MCF 10A (cell line): ENCODE measurements at regions not wholly inside any gene's neighbourhood (a gene's known extent, or its start where the extent isn't known, plus 50 kb on each side); places are given as distances from the start of the nearest gene placed in this dataset.

Source experiments
- BruUV-seq: library from RNA; stranded (reverse); fragments of 400-500 nt; replicated peaks from 2 replicates; lab custom pipeline; 2021; lab: Mats Ljungman, UMichigan
- CTCF ChIA-PET: fragments of 300-600 bp; sonication (Branson Sonifier 250); formaldehyde crosslinking; extraction: SDS; loops from one replicate; lab custom pipeline; 2021; ENCODE audit warnings: antibody characterized with exemption, inconsistent platforms; lab: Yijun Ruan, JAX
- POLR2A ChIA-PET: fragments of 300-600, 350-650 bp; sonication (Branson Sonifier 250); formaldehyde crosslinking; extraction: SDS; loops from one replicate; lab custom pipeline; 2020; ENCODE audit warnings: antibody characterized with exemption, inconsistent platforms; lab: Yijun Ruan, JAX
- DNase-seq: peaks from one replicate; pipeline ENCODE4 v3.0.0-alpha.2; 2018; ENCODE audit not compliant: unreplicated experiment
- H3K27ac Mint-ChIP-seq: one replicate; pipeline ENCODE4 v1.8.0; 2022; ENCODE audit warnings: mild to moderate bottlenecking, low read depth, mixed read lengths; ENCODE audit not compliant: unreplicated experiment
- H3K27me3 Mint-ChIP-seq: one replicate; pipeline ENCODE4 v1.8.0; 2022; ENCODE audit warnings: mixed read lengths; ENCODE audit not compliant: insufficient read depth, unreplicated experiment
- H3K36me3 Mint-ChIP-seq: one replicate; pipeline ENCODE4 v1.8.0; 2022; ENCODE audit warnings: mild to moderate bottlenecking, moderate library complexity, mixed read lengths; ENCODE audit not compliant: insufficient read depth, unreplicated experiment
- H3K4me1 Mint-ChIP-seq: one replicate; pipeline ENCODE4 v1.8.0; 2022; ENCODE audit warnings: mixed read lengths; ENCODE audit not compliant: insufficient read depth, unreplicated experiment
- H3K4me3 Mint-ChIP-seq: one replicate; pipeline ENCODE4 v1.8.0; 2022; ENCODE audit warnings: mild to moderate bottlenecking, moderate library complexity, mixed read lengths; ENCODE audit not compliant: unreplicated experiment
- H3K9me3 Mint-ChIP-seq: one replicate; pipeline ENCODE4 v1.8.0; 2022; ENCODE audit warnings: mixed read lengths; ENCODE audit not compliant: unreplicated experiment
- intact Hi-C: fragments of 100-400 bp; cut with micrococcal nuclease; formaldehyde crosslinking; loops from 2 replicates; pipeline ENCODE4 v1.14.1; 2022
- TF ChIP-seq, protein P1 (sequence below): fragments of 200-600 bp; IDR thresholded peaks from one replicate; pipeline ENCODE4 v1.8.0; 2022; ENCODE audit warnings: antibody characterized with exemption, mild to moderate bottlenecking; ENCODE audit not compliant: unreplicated experiment

DNA sequence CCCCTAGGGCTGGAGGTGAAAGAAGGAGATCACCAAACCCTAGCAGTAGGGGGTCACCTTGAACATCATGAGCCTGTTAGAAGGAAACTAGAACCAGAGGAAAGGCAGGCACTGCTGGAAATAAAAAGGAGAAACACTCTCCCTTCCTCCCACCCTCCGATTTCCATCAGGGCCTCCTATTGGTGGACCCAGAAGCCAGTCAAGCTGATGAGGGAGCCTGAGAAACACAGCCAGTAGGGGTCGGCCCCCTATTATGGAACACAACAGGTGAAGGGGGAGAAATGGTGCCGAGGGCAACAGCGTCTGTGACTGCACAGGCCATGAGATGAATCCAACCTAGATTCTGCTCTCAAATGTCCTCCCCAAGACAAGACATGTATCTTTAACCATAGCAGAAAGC is 156.1 kb upstream of the LRFN2 start:
- intact Hi-C loops, result no loop called here
- Mint-ChIP-seq H3K9me3 (peaks cover 14% of the 10 kb centered on the region), H3K4me3 (no peak overlapping the region), H3K36me3 (no peaks in the 10 kb centered on the region), H3K4me1 (no peaks in the 10 kb centered on the region), H3K27me3 (no peaks in the 10 kb centered on the region), H3K27ac (no peak overlapping the region)
- TF ChIP-seq, protein P1, sequence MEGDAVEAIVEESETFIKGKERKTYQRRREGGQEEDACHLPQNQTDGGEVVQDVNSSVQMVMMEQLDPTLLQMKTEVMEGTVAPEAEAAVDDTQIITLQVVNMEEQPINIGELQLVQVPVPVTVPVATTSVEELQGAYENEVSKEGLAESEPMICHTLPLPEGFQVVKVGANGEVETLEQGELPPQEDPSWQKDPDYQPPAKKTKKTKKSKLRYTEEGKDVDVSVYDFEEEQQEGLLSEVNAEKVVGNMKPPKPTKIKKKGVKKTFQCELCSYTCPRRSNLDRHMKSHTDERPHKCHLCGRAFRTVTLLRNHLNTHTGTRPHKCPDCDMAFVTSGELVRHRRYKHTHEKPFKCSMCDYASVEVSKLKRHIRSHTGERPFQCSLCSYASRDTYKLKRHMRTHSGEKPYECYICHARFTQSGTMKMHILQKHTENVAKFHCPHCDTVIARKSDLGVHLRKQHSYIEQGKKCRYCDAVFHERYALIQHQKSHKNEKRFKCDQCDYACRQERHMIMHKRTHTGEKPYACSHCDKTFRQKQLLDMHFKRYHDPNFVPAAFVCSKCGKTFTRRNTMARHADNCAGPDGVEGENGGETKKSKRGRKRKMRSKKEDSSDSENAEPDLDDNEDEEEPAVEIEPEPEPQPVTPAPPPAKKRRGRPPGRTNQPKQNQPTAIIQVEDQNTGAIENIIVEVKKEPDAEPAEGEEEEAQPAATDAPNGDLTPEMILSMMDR, result no peak
- CTCF ChIA-PET, result no interaction called here
- BruUV-seq, result no TSS peak
- DNase-seq, result no peak
- POLR2A ChIA-PET, result no interaction called here

DNA sequence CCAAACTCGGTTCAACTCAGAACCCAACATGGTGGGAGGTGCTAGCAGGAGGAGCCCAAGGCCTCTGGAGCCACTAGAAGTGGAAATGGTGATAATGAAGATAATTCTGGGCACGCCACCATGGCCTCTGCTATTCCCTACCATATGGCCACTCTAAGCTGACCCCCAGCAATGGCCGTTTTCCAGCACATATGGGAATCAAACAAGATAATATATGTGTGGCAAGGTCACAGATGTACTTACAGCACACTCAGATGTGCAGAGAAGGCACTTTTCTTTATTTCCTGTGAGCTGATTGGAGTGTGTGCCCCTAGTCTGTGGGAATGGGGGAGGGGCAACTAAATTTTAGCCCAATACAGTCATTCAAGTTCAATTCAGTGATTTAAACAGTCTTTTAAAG is 153.4 kb upstream of the LRFN2 start:
- Mint-ChIP-seq H3K36me3 (no peaks in the 10 kb centered on the region), H3K27me3 (no peaks in the 10 kb centered on the region), H3K4me1 (no peaks in the 10 kb centered on the region), H3K4me3 (no peak overlapping the region), H3K9me3 (peaks cover 7% of the 10 kb centered on the region), H3K27ac (no peak overlapping the region)
- ChIA-PET CTCF (no interaction called here), POLR2A (no interaction called here)
- intact Hi-C loops, result no loop called here
- no TSS peak for BruUV-seq
- TF ChIP-seq, protein P1, result no peak
- DNase-seq, result no peak

DNA sequence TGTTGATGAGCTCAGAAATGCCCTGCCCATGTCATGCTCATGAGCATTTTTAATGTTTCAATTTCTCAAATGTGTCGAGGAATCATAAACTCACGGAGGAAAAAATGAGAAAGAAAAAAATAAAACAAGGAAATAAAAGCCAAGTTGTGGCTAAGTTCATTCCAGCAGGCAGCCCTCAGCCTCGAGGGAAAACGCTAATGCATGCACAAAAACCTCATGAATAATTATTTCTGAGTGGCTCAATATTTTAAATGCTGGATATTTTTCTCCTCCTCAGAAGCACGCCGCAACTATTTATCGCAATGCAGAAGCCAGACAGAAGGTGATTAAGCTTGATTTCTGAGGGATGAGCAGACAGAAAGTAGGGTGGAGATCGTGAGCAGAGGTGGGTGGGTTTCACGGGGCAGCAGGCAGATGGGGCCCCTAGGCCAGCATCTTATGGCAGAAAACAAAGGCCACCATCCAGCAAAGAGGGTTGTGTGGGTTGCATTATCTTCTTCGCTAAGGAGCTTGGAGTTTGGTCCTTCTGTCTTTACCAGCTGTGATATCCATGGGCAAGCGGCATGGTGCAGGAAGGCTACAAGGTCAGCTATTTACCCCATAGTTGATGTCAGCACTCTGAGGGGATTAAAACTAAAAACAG is 151.5 kb upstream of the LRFN2 start:
- no peak overlapping the region for H3K4me3 Mint-ChIP-seq
- intact Hi-C loops, result no loop called here
- peaks cover 7% of the 10 kb centered on the region for H3K9me3 Mint-ChIP-seq
- ChIA-PET CTCF (no interaction called here), POLR2A (no interaction called here)
- H3K36me3 Mint-ChIP-seq, result no peaks in the 10 kb centered on the region
- no peak overlapping the region for H3K27ac Mint-ChIP-seq
- TF ChIP-seq, protein P1, result no peak
- no peaks in the 10 kb centered on the region for H3K27me3 Mint-ChIP-seq
- no TSS peak for BruUV-seq
- H3K4me1 Mint-ChIP-seq, result no peaks in the 10 kb centered on the region
- DNase-seq, result no peak

DNA sequence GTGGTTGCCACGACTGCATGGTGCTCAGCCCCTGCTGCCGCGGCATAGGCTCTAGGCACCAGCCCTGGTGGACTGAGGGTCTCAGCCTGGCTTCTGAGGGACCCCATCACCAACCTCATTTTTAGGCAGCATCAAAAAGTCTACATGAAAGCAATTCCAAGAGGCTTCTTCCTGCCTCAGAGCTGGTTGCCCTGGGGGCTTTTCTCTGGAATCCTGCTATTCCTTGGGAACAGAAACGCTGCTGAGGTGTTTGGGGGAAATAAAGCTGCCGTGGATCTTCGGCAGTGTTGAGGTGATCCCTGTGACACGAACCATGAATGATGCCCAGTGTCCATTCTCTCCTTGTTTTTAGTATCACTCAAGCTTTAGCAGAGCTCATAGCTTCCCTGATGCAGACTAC is 148.4 kb upstream of the LRFN2 start:
- DNase-seq, result no peak
- H3K36me3 Mint-ChIP-seq, result no peaks in the 10 kb centered on the region

More for the DNA sequence above, 148.4 kb upstream of the LRFN2 start:
- Mint-ChIP-seq H3K27me3 (no peaks in the 10 kb centered on the region), H3K27ac (no peak overlapping the region), H3K4me1 (no peaks in the 10 kb centered on the region), H3K4me3 (no peak overlapping the region), H3K9me3 (no peaks in the 10 kb centered on the region)
- intact Hi-C loops, result no loop called here
- ChIA-PET POLR2A (no interaction called here), CTCF (interaction anchor here (0.7 to 0.8 kb wide), 2 partner anchors 110 to 429 kb away, joined by 3 to 4 read pairs; no protein-coding TSS in a partner anchor)
- no TSS peak for BruUV-seq
- TF ChIP-seq, protein P1, result no peak
